Osteocyte (in vitro differentiated cells): ENCODE measurements at regions not wholly inside any gene's neighbourhood (a gene's known extent, or its start where the extent isn't known, plus 50 kb on each side); places are given as distances from the start of the nearest gene placed in this dataset.

Experiments used
- DNase-seq: peaks from one replicate; pipeline ENCODE4 v3.0.0; 2021; ENCODE audit warnings: mixed read lengths; ENCODE audit not compliant: unreplicated experiment; ENCODE audit errors: extremely low spot score
- H3K27ac Mint-ChIP-seq: one replicate; pipeline ENCODE4 v1.8.0; 2021; ENCODE audit warnings: mild to moderate bottlenecking, mixed read lengths; ENCODE audit not compliant: unreplicated experiment
- H3K27me3 Mint-ChIP-seq: one replicate; pipeline ENCODE4 v1.8.0; 2021; ENCODE audit warnings: mixed read lengths; ENCODE audit not compliant: unreplicated experiment
- H3K36me3 Mint-ChIP-seq: one replicate; pipeline ENCODE4 v1.8.0; 2021; ENCODE audit warnings: mixed read lengths; ENCODE audit not compliant: unreplicated experiment
- H3K4me1 Mint-ChIP-seq: one replicate; pipeline ENCODE4 v1.8.0; 2021; ENCODE audit warnings: mixed read lengths; ENCODE audit not compliant: unreplicated experiment
- H3K4me3 Mint-ChIP-seq: one replicate; pipeline ENCODE4 v1.8.0; 2021; ENCODE audit warnings: mild to moderate bottlenecking, moderate library complexity, mixed read lengths; ENCODE audit not compliant: unreplicated experiment
- H3K9me3 Mint-ChIP-seq: one replicate; pipeline ENCODE4 v1.8.0; 2021; ENCODE audit warnings: mixed read lengths; ENCODE audit not compliant: unreplicated experiment
- TF ChIP-seq, protein P1 (sequence below): fragments of 200-600 bp; sonication (generic); IDR thresholded peaks from 2 replicates; pipeline ENCODE4 v1.5.0; 2021; ENCODE audit warnings: antibody characterized with exemption, mild to moderate bottlenecking, moderate library complexity

DNA sequence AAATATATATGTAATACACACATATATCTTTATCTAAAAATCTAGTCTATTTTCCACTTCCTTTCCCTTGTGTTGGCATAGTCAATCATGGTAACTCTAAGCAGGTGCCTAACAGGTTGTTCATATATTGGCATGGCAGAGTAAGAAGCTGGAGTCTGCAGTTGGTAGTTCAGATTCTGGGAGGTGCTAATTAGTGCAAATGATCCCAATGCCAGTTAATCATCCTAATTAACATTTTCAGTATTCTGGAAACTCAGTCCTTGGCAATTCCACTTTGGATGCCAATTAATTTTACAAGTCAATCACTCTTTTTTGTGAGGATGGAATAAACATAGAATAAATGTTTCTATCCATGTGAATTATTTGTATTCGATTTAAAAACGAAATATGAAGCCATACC lies 863.7 kb upstream of the SOX9 start:
- H3K4me3 Mint-ChIP-seq = no peak overlapping the region
- no peaks in the 10 kb centered on the region for H3K36me3 Mint-ChIP-seq
- no peak for DNase-seq
- no peaks in the 10 kb centered on the region for H3K27me3 Mint-ChIP-seq
- no peaks in the 10 kb centered on the region for H3K4me1 Mint-ChIP-seq
- TF ChIP-seq, protein P1, sequence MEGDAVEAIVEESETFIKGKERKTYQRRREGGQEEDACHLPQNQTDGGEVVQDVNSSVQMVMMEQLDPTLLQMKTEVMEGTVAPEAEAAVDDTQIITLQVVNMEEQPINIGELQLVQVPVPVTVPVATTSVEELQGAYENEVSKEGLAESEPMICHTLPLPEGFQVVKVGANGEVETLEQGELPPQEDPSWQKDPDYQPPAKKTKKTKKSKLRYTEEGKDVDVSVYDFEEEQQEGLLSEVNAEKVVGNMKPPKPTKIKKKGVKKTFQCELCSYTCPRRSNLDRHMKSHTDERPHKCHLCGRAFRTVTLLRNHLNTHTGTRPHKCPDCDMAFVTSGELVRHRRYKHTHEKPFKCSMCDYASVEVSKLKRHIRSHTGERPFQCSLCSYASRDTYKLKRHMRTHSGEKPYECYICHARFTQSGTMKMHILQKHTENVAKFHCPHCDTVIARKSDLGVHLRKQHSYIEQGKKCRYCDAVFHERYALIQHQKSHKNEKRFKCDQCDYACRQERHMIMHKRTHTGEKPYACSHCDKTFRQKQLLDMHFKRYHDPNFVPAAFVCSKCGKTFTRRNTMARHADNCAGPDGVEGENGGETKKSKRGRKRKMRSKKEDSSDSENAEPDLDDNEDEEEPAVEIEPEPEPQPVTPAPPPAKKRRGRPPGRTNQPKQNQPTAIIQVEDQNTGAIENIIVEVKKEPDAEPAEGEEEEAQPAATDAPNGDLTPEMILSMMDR = no peak
- H3K9me3 Mint-ChIP-seq = no peaks in the 10 kb centered on the region
- no peak overlapping the region for H3K27ac Mint-ChIP-seq

DNA sequence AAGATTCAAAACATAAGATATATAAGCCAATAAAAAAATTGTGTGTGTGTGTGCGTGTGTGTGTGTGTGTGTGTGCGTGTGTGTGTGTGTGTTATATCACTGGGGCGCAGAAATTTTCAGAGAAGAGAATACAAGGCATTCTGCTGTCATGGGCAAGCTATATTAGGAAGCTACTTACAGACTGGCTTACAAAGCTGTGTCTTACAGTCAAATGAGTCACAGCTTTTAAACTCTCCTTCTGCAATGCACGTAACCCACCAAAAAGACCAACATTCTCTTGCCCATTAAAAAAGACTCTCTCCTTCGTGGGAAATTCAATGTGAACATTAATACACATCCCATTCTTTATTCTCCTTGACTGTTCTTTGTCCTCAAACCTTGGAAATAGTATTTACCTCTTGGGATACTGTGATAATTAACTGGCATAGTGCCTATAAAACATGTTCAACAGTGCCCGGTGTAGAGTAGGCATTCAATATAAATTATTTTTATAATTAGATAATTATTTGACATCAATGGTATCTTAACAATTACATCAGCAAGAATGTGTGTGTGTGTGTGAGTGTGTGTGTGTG lies 860.4 kb upstream of the SOX9 start:
- TF ChIP-seq, protein P1 = no peak
- H3K36me3 Mint-ChIP-seq = no peaks in the 10 kb centered on the region
- peaks cover 4% of the 10 kb centered on the region for H3K9me3 Mint-ChIP-seq
- H3K4me3 Mint-ChIP-seq = no peak overlapping the region
- no peaks in the 10 kb centered on the region for H3K27me3 Mint-ChIP-seq
- DNase-seq = no peak
- no peak overlapping the region for H3K27ac Mint-ChIP-seq
- H3K4me1 Mint-ChIP-seq = peaks cover 4% of the 10 kb centered on the region

DNA sequence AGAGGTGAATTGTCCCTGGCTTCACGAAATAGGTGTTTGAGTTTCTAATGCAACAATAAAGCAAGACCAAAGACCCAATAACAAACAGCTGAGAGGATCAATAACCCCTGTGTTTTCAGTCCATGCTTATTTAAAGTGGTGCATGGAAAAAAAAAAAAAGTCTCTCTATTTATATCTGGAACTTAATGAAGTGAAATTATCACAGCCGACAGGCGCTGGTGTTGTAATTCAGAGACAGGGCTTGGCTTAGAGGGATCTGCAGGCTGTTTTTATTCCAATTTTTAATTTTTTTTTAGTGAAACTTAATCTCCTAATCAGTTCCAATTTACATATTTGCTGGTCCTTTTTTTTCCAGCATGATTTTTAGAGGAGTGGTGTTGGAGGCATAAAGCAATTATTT lies 858.2 kb upstream of the SOX9 start:
- H3K27ac Mint-ChIP-seq = no peak overlapping the region
- no peaks in the 10 kb centered on the region for H3K36me3 Mint-ChIP-seq
- no peaks in the 10 kb centered on the region for H3K27me3 Mint-ChIP-seq
- no peak for DNase-seq
- H3K9me3 Mint-ChIP-seq = peaks cover 20% of the 10 kb centered on the region
- no peak overlapping the region for H3K4me3 Mint-ChIP-seq
- peaks cover 5% of the 10 kb centered on the region for H3K4me1 Mint-ChIP-seq
- TF ChIP-seq, protein P1 = no peak

DNA sequence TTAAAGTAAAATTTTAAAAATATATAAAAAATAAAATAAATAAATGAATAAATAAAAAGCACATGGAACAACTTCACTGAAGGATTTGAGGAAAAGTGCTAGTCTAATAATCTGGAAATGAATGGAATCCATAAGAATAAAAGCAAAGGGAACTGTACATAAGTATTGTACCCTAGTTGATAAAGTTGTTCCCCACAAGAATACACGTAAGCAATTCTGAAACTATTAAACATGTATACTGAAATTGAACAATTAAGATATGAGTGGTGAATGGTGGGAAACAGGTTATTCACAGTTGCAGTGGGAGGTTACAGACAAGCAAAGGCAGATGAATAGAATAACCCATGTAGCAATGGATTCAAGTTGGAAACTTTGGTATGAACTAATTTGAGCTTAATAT lies 853.2 kb upstream of the SOX9 start:
- peaks cover 5% of the 10 kb centered on the region for H3K4me1 Mint-ChIP-seq
- H3K36me3 Mint-ChIP-seq = no peaks in the 10 kb centered on the region

DNA sequence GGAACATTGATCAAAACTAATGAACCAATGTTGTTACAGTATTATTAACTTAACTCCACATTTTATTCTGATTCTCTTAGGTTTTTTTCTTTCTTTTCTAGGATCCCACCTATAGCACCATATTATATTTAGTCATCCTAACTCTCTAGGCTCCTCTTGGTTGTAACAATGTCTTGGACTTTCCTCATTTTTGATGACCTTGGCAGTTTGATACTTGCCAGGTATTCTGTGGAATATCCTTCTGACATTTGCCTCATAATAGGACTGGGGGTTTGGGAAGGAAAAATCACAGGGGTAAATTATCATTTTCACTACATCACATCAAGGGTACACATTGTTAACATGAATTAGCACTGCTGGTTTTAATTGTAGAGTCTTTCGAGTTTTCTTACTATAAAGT lies 851.6 kb upstream of the SOX9 start:
- Mint-ChIP-seq H3K4me1 (peaks cover 5% of the 10 kb centered on the region), H3K36me3 (no peaks in the 10 kb centered on the region), H3K27ac (no peak overlapping the region), H3K9me3 (peaks cover 28% of the 10 kb centered on the region), H3K27me3 (no peaks in the 10 kb centered on the region), H3K4me3 (no peak overlapping the region)
- TF ChIP-seq, protein P1 = no peak
- no peak for DNase-seq

More for the DNA sequence above, 853.2 kb upstream of the SOX9 start:
- no peak for DNase-seq
- H3K27me3 Mint-ChIP-seq = no peaks in the 10 kb centered on the region
- TF ChIP-seq, protein P1 = no peak
- H3K4me3 Mint-ChIP-seq = no peak overlapping the region
- peaks cover 28% of the 10 kb centered on the region for H3K9me3 Mint-ChIP-seq
- no peak overlapping the region for H3K27ac Mint-ChIP-seq
